DND-41 (cell line): ENCODE measurements at regions not wholly inside any gene's neighbourhood (a gene's known extent, or its start where the extent isn't known, plus 50 kb on each side); places are given as distances from the start of the nearest gene placed in this dataset.
"Not testable (repeated sequence)": the region's sequence is repeated elsewhere in the genome, so short reads cannot be mapped to it uniquely, and the experiment has no call there.

ENCODE experiments used
- ATAC-seq: fragments of 200-7000 bp; cut with Tn5 transposase; 3 replicates; pipeline ENCODE4 v1.9.1; 2021; ENCODE audit warnings: low read depth; ENCODE audit not compliant: insufficient read depth
- DNase-seq: peaks from one replicate; pipeline ENCODE4 v3.0.0-alpha.2; 2020
- H2AFZ ChIP-seq: 2 replicates; pipeline ENCODE4 v1.6.0; 2012; ENCODE audit warnings: low read depth, low read length
- H3K27ac ChIP-seq: 2 replicates; pipeline ENCODE4 v1.5.1; 2012; ENCODE audit warnings: low read length, inconsistent platforms
- H3K27me3 ChIP-seq: fragments of 200-600 bp; sonication (generic); 2 replicates; pipeline ENCODE4 v1.6.0; 2012; ENCODE audit warnings: low read length, mild to moderate bottlenecking, inconsistent platforms; ENCODE audit not compliant: insufficient read depth, poor library complexity
- H3K36me3 ChIP-seq: 2 replicates; pipeline ENCODE4 v1.5.1; 2012; ENCODE audit warnings: low read length, inconsistent platforms; ENCODE audit not compliant: insufficient read depth
- H3K4me1 ChIP-seq: 2 replicates; pipeline ENCODE4 v1.5.1; 2012; ENCODE audit warnings: mild to moderate bottlenecking, low read length; ENCODE audit not compliant: insufficient read depth
- H3K4me2 ChIP-seq: 2 replicates; pipeline ENCODE4 v1.6.0; 2012; ENCODE audit warnings: mild to moderate bottlenecking, moderate library complexity, low read length, inconsistent platforms; ENCODE audit not compliant: insufficient read depth
- H3K4me3 ChIP-seq, 2 experiments: fragments of 200-600 bp in 1 of 2; shearing (Covaris generic) in 1 of 2; 2 replicates each; pipeline ENCODE4 v1.5.1; 2012 to 2016; ENCODE audit warnings: inconsistent platforms in 2 of 2, low read length in 2 of 2, mild to moderate bottlenecking in 2 of 2, low read depth in 1 of 2, moderate library complexity in 1 of 2
- H3K79me2 ChIP-seq: 2 replicates; pipeline ENCODE4 v1.6.0; 2012; ENCODE audit warnings: low read length, inconsistent platforms; ENCODE audit not compliant: insufficient read depth
- H3K9ac ChIP-seq: 2 replicates; pipeline ENCODE4 v1.6.0; 2012; ENCODE audit warnings: low read depth, mild to moderate bottlenecking, inconsistent platforms, low read length, moderate library complexity
- H3K9me3 ChIP-seq: 2 replicates; pipeline ENCODE4 v1.5.1; 2012; ENCODE audit warnings: low read length, moderate library complexity, mild to moderate bottlenecking, inconsistent platforms; ENCODE audit not compliant: insufficient read depth, severe bottlenecking
- H4K20me1 ChIP-seq: 2 replicates; pipeline ENCODE4 v1.6.0; 2012; ENCODE audit warnings: low read length; ENCODE audit not compliant: insufficient read depth
- CTCF ChIP-seq: IDR thresholded peaks from 2 replicates; pipeline ENCODE4 v1.5.1; 2012; ENCODE audit warnings: borderline replicate concordance, low read length, moderate library complexity, mild to moderate bottlenecking; ENCODE audit not compliant: poor library complexity, severe bottlenecking; ENCODE audit errors: extremely low read depth
- EZH2 ChIP-seq: IDR thresholded peaks from 3 replicates; pipeline ENCODE4 v1.6.1; 2012; ENCODE audit warnings: borderline replicate concordance, low read depth, mild to moderate bottlenecking, moderate library complexity, low read length, inconsistent platforms; ENCODE audit not compliant: severe bottlenecking

GRCh38 chr3:66642019-66642418 is 141.2 kb upstream of the LRIG1 start:
- Histone ChIP-seq H3K27ac (no peak overlapping the region), H3K79me2 (no peaks in the 10 kb centered on the region), H3K9me3 (no peaks in the 10 kb centered on the region), H3K4me2 (no peak overlapping the region), H3K36me3 (no peaks in the 10 kb centered on the region), H3K9ac (no peak overlapping the region), H3K27me3 (no peaks in the 10 kb centered on the region), H3K4me3 (no peak overlapping the region), H4K20me1 (no peaks in the 10 kb centered on the region), H2AFZ (no peak overlapping the region), H3K4me1 (no peaks in the 10 kb centered on the region)
- TF ChIP-seq CTCF (no peak), EZH2 (no peak)
- DNase-seq (no peak), ATAC-seq (no peak)

- H3K27me3 ChIP-seq: no peaks in the 10 kb centered on the region
- H3K4me3 ChIP-seq: no peak overlapping the region
- no peak overlapping the region for H3K4me2 ChIP-seq
- no peaks in the 10 kb centered on the region for H3K4me1 ChIP-seq
- H2AFZ ChIP-seq: no peak overlapping the region
- no peak for ATAC-seq
- DNase-seq: no peak
- H3K9ac ChIP-seq: no peak overlapping the region
- no peaks in the 10 kb centered on the region for H4K20me1 ChIP-seq
- H3K36me3 ChIP-seq: no peaks in the 10 kb centered on the region
- H3K27ac ChIP-seq: no peak overlapping the region
- no peaks in the 10 kb centered on the region for H3K9me3 ChIP-seq
- TF ChIP-seq EZH2 (no peak), CTCF (no peak)
- no peaks in the 10 kb centered on the region for H3K79me2 ChIP-seq
These were observed 141.7 kb upstream of the LRIG1 start for GRCh38 chr3:66642484-66642883.

- H3K9ac ChIP-seq: no peak overlapping the region
- H3K4me2 ChIP-seq: no peak overlapping the region
- TF ChIP-seq CTCF (no peak), EZH2 (no peak)
- H3K36me3 ChIP-seq: no peaks in the 10 kb centered on the region
- no peak overlapping the region for H3K27ac ChIP-seq
- H3K9me3 ChIP-seq: no peaks in the 10 kb centered on the region
- DNase-seq (no peak), ATAC-seq (no peak)
- H4K20me1 ChIP-seq: no peaks in the 10 kb centered on the region
- no peaks in the 10 kb centered on the region for H3K4me1 ChIP-seq
- H2AFZ ChIP-seq: no peak overlapping the region
- no peak overlapping the region for H3K4me3 ChIP-seq
- H3K79me2 ChIP-seq: no peaks in the 10 kb centered on the region
- no peaks in the 10 kb centered on the region for H3K27me3 ChIP-seq
These were observed 143.7 kb upstream of the LRIG1 start for GRCh38 chr3:66644549-66644948.

- no peaks in the 10 kb centered on the region for H3K27me3 ChIP-seq
- no peak for ATAC-seq
- H3K9ac ChIP-seq: no peak overlapping the region
- no peak overlapping the region for H2AFZ ChIP-seq
- TF ChIP-seq EZH2: no peak
- TF ChIP-seq CTCF: no peak
- H3K27ac ChIP-seq: no peak overlapping the region
- H3K9me3 ChIP-seq: no peaks in the 10 kb centered on the region
- no peak overlapping the region for H3K4me2 ChIP-seq
- H3K36me3 ChIP-seq: no peaks in the 10 kb centered on the region
- no peak overlapping the region for H3K4me3 ChIP-seq
- no peak for DNase-seq
- no peaks in the 10 kb centered on the region for H3K79me2 ChIP-seq
- no peaks in the 10 kb centered on the region for H3K4me1 ChIP-seq
- H4K20me1 ChIP-seq: no peaks in the 10 kb centered on the region
These were observed 148.2 kb upstream of the LRIG1 start for GRCh38 chr3:66648975-66649374.

- H3K4me1 ChIP-seq, H3K27me3 ChIP-seq, H4K20me1 ChIP-seq, H3K4me2 ChIP-seq, H3K9me3 ChIP-seq, H3K4me3 ChIP-seq, ATAC-seq, H3K79me2 ChIP-seq, DNase-seq, H3K36me3 ChIP-seq, H3K9ac ChIP-seq, H2AFZ ChIP-seq, H3K27ac ChIP-seq: not testable (repeated sequence)
These were observed 150.7 kb upstream of the LRIG1 start for GRCh38 chr3:66651520-66651919.
